HG02938 (cell line): ENCODE measurements at regions not wholly inside any gene's neighbourhood (a gene's known extent, or its start where the extent isn't known, plus 50 kb on each side); places are given as distances from the start of the nearest gene placed in this dataset.

Experiments used
- ATAC-seq: cut with Tn5 transposase; IDR thresholded peaks from one replicate; pipeline ENCODE4 v1.9.1; 2021; ENCODE audit warnings: mild to moderate bottlenecking, moderate library complexity; ENCODE audit not compliant: unreplicated experiment

DNA sequence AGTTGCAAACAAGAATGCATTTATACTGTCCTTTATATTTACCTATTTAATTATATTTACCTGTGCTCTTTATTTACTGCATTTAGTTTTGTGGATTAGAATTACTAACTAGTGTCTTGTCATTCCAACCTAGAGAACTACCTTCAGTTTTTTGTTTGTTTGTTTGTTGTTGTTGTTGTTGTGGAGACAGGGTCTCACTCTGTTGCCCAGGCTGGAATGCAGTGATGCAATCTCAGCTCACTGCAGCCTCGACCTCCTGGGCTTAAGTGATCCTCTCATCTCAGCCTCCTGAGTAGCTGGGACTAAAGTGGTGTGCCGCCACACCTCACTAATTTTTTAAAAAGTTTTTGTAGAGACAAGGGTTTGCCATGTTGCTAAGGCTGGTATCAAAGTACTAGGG is 156.4 kb upstream of the AKR1E2 start:
- ATAC-seq, result no peak

DNA sequence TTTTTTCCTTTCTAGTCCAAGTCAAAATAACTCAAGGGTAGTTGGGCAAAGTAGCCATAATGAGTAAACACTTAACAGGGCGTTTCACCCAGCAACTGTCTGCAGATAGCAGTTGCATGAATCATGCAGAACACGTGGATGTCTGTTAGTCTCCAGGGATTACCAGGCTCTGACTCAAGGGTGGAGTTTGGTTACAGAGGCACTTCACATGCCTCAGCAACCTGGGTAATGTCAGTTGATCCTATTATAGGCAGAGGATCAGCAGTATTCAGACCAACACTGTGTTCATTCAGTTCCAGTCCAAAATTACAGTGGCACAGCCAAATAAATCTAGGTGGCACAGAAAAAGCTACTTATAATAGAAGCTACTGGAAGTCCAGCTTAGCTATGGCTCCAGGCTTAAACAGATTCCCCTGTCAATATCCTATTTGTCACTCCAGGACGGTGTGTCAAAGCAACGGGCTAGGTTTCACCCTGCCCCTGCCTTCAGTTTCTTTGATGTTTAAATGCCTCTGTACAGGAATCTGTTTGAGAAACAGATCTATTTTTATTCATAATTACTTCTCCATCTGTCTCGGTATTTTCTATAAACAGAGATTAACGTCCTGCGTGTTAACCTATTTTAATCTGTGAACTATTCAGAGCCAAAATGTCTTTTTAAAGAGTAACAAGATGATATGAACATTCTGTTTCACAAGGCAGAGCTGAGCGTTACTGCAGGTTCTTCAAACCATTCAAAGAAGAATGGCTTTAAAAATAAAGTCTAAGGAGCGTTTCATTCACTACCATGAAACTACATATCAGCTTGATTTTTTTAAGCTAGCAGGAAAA is 162.6 kb upstream of the AKR1E2 start:
- ATAC-seq, result peak; percentile 89

DNA sequence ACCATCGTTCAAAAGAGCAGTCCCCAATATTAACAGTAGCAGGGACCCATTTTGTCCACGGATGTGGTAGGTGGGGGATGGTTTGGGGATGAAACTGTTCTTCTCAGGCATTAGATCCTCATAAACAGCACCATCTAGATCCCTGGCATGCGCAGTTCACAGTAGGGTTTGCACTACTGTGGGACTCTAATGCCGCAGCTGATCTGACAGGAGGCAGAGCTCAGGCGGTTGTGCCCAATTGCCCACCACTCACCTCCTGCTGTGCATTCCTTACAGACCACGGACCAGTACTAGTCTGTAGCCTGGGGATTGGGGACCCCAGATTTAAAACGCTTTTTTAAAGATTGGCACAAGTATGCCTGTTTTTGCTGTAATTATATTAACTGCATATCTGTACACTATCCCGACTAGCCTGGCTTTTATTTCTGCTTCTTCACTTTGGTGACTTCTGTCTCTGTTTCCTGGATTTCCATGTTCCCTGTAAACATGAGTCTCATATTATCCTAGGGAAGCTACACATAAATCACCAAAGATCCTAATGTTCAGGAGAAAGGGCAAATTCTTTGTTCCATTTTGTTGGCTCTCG is 163.3 kb upstream of the AKR1E2 start:
- ATAC-seq, result no peak

DNA sequence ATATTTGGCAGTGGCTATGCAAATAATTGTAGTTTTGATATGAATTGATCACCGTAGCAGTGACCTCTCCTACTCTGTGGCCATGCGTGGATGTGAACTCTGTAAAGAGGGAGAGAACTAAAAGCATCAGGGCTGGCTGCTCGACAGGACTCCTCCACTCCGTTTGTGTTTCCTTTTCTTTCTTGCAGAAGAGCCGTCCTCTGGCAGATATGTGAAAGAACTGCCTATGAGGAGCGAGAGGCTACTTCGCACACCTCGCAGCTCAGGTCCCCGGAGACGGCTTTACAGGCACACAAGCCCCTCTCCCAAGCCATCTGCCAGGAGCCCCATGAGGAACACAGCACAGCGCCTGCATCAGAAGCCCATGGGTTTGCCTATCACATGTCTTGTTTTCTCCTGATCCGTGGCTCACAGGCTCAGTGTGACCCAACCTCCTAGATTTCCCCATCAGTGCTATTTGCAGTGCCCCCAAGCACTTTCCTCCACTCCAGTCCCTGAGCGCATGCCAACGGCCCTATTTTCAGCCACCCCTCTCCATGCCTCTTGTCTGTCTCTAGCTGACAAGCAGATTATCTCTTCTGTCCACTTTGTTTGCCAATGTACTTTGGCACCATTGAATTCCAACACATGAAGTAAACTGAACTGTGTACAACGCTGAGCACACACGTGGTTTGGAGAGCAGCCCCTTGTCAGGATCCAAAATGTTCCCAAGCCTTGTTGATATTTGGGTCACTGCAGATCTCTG is 164.3 kb upstream of the AKR1E2 start:
- no peak for ATAC-seq

DNA sequence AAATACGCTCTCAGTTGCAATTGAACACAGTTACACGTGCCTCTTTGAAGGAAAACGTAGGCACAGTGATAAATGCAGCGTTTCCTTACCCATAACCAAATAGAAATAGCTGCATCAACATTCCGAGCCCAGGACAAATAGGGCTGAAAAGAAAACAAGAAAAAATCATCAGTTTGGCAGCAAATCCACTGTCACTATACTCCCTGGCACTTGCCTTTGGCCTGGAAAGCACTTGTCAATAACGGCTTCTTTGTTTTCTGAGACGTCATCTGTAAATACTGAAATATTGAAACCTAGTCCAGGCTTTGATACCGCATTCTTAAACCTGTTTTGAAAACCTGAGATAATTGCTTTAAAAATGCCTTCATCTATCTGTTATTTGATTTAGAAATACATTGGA is 167.2 kb upstream of the AKR1E2 start:
- ATAC-seq, result no peak

DNA sequence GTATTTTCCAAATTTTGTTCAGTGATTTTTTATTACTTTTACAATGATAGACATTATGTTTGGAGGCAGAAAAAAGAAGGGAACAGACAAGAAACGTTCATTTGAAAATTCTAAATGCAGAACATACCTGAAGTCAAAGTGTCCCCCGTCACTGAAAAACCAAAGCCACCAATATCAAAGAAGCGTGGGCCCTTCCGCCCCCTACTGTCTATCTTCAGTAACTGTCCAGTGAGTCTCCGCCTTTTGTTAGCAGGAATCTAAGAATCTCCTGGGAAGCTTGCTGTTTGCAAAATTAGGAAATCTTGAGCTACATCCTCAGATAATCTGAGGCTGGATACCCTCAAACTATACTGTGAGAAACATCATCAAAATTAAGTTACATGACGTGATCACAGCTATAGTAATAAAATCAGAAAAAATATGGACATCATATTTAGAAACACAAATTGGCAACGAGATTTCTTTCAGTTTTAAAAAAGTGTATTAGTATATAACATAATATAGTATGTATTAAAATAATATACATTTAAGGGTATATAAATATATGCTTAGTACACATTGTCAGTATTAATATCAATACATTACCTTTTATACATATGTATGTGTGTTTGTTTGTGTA is 169.3 kb upstream of the AKR1E2 start:
- ATAC-seq, result no peak

DNA sequence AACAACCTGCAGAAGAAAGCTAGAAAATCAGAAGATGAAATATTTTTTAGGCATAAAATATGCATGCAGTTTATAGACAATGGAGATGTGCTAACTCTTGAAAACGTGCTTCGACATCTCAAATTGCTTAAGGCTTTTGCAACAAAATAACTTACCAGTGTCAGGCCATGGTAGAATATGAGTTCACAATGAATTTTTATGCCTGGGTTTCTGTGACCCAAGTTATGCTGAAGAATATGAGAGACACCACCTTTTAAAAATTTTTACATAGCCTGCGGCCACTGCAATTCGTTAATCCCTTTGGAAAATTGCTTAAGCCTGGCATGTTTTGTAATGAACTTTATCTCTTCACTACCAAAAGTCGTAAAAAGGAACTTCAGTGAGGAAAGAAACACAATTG is 170.1 kb upstream of the AKR1E2 start:
- ATAC-seq, result no peak

DNA sequence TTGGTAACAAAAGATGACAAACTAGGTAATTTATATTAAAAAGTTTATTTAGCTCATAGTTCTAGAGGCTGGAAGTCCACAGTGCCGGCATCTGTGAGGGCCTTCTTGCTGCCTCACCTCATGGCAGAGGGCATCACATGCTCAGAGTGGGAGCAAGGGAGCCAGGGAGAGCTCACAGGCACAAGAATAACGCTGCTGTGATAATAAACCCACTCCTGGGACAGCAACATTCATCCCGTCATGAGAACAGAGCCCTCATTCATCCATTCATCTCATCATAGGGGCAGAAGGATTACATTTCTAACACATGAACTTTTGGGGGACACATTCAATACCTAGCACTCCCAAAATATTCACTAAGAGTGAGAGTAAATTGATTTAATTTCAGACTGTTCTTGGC is 170.6 kb upstream of the AKR1E2 start:
- no peak for ATAC-seq

DNA sequence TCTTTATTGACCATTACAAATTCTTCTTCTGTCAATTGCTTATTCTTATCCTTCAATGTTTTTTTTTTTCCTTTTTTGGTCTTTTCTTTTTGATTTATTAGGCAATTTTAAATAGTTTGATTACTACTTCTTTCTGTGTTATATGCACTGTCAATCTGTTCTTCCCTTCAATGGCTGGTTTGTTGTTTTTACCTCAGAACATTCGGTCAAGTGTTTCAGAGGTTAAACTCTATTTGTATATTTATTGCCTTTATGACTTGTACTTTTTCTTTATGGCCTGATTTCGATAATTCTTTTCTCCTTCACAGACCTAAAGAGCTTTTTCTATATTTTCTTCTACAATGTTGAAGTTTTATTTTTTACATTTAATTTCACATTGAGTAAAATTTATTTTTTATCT is 171.5 kb upstream of the AKR1E2 start:
- no peak for ATAC-seq

DNA sequence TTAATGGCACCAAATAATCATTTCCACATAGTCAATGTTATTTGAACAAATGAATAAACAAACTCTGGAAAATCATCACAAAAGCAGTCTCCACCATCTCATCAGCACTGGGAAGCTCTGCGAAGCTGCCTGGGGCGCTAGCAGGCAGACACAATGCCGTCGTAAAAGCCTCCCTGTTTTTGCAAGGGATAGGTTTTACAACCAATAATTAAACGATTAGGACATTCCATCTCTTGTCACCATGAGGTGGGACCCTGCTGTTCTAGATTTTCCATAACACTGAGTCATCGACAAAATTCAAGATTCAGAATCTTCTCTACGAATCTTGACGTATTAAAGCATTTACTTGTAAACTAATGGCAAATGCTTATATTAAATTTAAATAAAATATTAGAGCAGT is 172.8 kb upstream of the AKR1E2 start:
- no peak for ATAC-seq

DNA sequence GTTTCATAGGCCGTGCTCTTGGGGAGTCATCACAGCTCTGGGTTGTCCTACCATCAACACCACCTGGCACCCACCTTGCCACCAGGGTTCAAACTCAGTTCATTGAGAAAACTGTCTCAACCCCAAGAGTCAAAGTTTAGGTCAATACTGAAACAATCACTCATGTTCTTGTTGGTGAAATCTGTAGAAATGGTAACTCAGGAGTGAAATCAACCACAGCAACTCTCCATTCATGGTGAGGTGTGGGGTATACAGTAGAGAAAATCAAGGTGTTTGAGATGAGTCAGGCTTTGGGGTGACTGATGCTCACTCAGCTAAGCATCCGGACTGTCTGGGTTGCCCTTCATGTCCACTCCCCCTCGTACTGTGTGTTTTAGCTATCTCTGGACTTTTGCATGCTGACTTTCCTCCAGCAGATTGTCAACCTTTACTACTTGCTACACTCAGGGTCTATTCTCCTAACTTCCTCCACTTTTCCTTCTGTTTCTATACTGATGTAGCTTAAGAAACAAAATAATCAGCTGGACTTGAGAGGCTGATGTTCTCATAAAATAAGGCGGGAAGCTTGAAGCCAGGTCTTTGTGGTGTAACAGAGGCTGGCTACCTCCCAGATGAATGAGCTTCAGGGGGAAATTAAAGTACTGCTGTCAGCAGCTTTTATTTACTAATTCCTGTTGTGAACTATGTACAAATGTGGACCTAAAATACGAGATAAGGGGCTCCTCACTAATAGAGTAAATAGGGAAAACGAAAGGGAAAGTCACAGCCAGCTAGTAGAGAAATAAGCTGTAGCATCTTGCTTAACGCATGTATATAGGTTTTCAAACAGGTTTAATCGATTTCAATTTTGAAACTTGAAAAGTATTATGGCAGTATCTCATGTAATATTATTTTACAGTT is 173.6 kb upstream of the AKR1E2 start:
- peak; percentile 69 for ATAC-seq

DNA sequence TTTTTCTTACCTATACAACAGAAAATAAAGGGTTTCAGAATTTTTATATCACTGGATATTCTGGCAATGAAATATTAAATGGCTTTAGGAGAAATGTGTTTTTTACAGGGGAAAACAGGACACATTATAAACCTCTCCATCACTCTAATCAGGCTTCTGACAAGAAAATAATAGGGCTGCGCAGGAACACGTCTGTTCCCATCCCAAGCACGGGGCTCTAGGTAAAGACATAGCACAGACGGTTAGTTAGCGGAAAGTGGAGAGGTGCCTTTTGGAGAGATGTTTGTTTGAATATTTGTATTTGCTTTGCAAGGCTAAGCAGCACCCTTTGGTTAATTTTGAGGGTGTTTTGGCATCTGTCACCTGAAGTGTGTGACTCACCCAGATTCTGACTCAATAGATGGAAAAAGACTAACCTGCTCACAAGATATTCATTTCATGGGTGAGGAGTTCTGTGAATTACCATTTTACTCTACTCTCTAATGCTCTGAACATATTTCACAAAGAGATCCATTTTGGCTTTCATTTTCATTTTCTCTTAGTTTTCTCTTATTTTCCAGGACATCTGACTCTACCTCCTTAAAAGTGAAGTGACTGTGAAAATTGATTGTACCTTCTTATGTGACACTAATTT is 174.5 kb upstream of the AKR1E2 start:
- ATAC-seq, result peak; percentile 59

DNA sequence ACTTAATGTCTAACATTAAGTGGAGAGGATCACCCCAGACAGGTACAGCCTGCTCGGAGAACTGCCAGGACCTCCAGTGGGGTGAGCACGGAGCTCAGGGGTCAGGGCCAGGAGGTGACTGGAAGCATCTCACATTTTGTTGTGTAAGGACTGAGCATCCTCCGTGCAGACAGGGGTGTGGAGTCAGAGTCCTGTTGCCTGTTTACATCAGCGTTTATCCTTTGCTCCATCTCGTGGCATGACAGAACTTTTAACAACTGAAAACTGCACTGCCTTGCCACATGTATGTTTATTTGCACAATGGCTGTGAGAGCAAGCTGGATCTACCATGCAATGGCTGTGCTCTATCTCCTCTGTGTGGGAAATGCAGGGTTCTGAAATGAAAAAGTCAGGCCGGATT is 175.4 kb upstream of the AKR1E2 start:
- ATAC-seq, result no peak

DNA sequence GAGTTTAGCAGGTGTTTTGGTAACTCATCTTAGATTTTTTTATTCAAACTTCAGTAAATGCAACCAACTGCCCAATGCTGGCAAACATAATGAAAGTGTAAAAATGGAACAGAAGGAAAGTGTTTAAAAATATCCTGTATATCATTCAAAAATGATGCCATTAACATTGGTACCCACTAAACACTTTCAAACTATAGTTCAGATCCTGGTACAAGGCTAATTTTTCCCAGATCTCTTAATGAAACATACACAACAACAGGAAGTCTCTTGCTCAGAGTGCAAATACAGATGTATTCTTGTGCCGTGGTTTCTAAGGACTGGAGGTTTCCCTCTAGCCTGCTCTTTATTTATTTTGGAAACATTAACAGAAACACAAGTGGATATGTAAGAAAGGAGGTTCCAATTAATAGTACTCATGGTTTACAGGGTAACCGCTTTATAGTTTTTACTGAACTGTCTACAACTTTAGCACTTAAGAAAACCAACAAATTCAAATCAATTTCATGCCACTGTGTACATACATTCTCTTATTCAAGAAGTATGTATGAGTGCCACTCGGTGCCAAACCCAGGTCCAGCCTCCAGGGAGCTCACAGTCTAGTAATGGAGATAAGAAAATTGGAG is 176.0 kb upstream of the AKR1E2 start:
- ATAC-seq, result no peak

DNA sequence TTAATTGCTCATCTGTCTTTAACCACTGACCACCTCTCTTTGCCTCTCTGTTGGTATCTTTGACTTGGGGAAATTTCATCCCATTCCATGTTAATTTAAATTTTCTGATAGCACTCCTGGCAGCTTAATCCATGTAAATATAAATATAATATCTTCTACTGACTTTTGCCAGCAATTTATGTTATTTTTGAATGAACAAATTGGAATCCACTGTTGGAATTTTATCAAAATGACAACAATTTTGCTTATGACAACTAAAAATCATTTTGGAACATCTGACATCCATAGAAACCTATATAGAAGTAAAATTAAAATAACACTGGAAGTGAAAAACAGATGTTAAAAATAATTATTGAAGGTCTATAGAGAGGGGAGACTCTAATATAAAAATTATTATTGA is 176.5 kb upstream of the AKR1E2 start:
- ATAC-seq, result no peak

DNA sequence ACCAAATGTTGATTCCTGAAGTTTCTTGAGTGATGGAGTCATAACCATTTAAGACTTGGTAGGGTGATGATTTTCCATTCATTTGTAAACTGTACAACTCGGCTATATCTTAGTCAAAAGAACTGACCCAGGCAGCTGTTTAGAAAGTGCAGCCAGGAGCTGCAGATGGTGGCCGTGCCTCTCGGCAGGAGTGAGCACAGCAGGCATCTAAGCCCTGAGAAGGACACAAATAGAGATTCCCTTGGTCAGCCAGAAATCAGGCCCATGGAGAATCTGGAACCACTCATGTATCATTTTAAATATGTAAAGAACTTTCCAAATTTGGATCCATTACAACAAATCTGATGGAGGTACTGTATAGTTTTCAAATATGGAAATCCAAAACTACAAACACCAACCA is 177.0 kb upstream of the AKR1E2 start:
- no peak for ATAC-seq

DNA sequence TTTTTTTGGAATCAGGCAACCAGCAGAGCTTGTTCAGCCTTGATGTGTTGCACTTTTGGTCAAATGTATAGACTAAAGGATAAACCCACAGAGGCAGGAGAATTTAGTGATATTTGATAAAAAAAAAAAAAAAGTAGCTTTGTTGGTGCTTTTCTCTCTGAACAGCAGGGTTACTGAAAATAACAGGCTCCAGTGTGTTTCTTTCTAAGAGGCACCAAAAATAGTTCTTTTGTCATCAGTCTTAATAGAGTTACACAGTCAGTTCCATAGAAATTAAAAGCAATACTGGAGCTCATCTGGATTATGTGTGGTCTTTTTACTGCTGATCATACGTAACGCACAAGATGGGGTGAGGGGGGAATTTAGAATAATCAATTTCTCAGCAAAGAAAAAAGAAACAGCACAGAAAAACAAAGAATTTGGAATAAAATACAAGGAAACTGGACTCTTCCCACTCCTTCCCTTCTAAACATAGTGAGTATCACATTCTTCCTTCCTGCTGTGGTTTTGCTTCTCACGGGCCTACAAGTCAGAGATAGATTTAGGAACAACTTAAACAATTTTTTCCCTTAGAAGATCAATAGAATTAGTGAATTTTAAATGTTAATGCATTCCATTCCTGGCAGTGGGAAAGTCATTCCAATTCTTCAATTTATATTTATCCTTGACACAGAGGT is 178.8 kb upstream of the AKR1E2 start:
- ATAC-seq, result no peak

DNA sequence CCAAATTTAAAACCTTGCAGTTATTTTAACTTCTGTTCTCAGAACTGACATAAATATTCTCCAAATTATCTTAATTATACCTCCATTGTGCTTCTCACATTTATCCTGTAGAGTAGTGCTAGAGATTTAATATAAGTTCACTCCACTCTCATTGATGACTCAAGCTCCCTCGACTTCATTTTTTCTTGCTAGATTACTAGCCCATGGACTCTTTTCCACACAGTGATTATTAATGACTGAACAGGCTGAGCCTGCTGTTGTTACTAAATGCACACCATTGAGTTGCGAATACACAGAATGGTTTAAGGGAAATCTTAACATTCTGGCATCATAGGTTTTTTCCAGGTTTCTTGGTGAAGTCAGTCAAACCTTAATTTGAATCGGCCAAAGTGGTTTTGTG is 179.5 kb upstream of the AKR1E2 start:
- ATAC-seq, result no peak

DNA sequence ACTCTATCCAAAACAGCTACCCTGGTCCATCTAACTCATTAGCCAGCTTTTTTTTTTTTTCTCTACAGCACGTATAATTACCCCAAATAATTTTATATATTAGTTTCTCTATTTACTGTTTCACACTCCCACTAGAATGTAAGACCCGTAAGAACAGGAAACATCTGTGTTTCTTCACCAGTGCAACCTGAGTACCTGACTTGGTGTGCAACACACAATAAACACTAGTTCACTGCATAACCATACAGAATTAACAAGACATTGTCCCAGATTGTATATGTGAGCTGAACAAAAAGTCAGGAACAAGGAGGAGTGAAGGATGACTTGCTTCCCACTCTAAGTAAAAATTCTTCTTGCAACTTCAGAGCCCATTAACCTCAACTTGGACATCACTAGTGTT is 180.2 kb upstream of the AKR1E2 start:
- no peak for ATAC-seq
